Pancreas (tissue), 10 donors: ENCODE measurements at regions not wholly inside any gene's neighbourhood (a gene's known extent, or its start where the extent isn't known, plus 50 kb on each side); places are given as distances from the start of the nearest gene placed in this dataset.

Source experiments
- ATAC-seq, 4 donors: fragments of 200-7000 bp; cut with Tn5 transposase; one replicate each; pipeline versions ENCODE4 v1.8.0 to v1.9.1; 2020; ENCODE audit warnings: mild to moderate bottlenecking in 4 of 4, moderate library complexity in 4 of 4
- DNase-seq, 6 donors: peaks; one replicate each; pipeline ENCODE4 v3.0.0-alpha.2; 2020
- FAIRE-seq: peaks from 2 replicates; lab custom pipeline; 2012; peaks lifted over from hg19 to GRCh38; lab: Jason Lieb, UNC
- H3K27ac ChIP-seq, 4 donors: fragments of 200-600 bp; sonication (generic); 1 replicate in 3 of 4; 2 replicates in 1 of 4; pipeline versions ENCODE4 v1.5.0 to v1.8.0; 2020
- H3K27me3 ChIP-seq, 4 donors: fragments of 200-600 bp; one replicate each; pipeline ENCODE4 v1.8.0; 2021
- H3K36me3 ChIP-seq, 3 donors: fragments of 200-600 bp; sonication (generic) in 1 of 3; one replicate each; pipeline versions ENCODE4 v1.5.0 to v1.8.0; 2020 to 2021
- H3K4me1 ChIP-seq, 3 donors: fragments of 200-600 bp; one replicate each; pipeline ENCODE4 v1.8.0; 2021
- H3K4me3 ChIP-seq, 4 donors: fragments of 200-600 bp; sonication (generic) in 2 of 4; one replicate each; pipeline versions ENCODE4 v1.5.0 to v1.8.0; 2020 to 2021
- H3K9me3 ChIP-seq, 4 donors: fragments of 200-600 bp; one replicate each; pipeline ENCODE4 v1.8.0; 2021
- WGBS, 2 donors: extraction: QIAGEN DNeasy Blood & Tissue Kit; methylation state at CpG; one replicate each; pipeline ENCODE4 v1.1.7; 2013; 5-methylcytosine and 5-hydroxymethylcytosine counted together
- intact Hi-C, 3 donors: fragments of 100-400 bp; cut with DNase I; formaldehyde crosslinking; loops; one replicate each; pipeline versions ENCODE4 v1.11.1 to v1.14.2; 2022
- TF ChIP-seq, protein P1 (sequence below), 4 donors: fragments of 200-600 bp; sonication (generic) in 3 of 4; IDR thresholded peaks; one replicate each; pipeline versions ENCODE4 v1.5.0 to v1.8.0; 2021; ENCODE audit warnings: antibody characterized with exemption in 4 of 4
- donor health status: healthy with polysubstance abuse.
- donor health status: DM: no; HTN: no; CAD: no; lungs with moderate emphysema.
- donor health status: DM: no; HTN: no; CAD: no.
- donor health status: control.
- donor health status: control.
- donor health status: Bipolar disorder and iron deficiency.
- donor health status: DM: yes; HTN: yes; CAD: no.
- donor health status: DM: no; HTN: no; CAD: no.
- donor health status: DM: no; HTN: no; CAD: no.
- donor health status: DM: yes; HTN: yes; CAD: no.

DNA sequence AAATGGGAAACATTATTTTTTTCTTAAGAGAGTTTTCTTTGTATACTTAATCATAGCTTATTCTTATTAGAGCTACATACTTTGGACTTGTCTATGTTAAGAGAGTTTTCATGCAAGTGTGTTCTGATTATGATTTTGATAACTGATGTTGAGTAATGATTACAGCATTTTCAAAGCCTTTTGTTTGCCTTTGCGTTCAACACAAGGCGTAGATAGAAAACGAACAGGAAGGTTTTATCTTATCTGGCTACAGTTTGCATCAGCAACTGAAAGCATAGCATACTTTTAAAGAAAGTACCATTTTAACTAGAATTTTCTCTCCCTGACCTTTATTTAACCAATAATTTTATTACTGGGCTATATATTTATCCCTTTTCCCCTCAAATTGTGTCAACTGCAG, 51.6 kb upstream of the PDLIM5 start:
- Histone ChIP-seq H3K36me3 (no peaks in the 10 kb centered on the region), H3K4me1 (peaks cover 0 to 3% (median 0%) of the 10 kb centered on the region in 3 donors), H3K27me3 (no peaks in the 10 kb centered on the region), H3K4me3 (no peak overlapping the region), H3K9me3 (no peaks in the 10 kb centered on the region), H3K27ac (no peak overlapping the region)
- 12 to 18% methylated on average over 3 of the region's 3 CpGs for WGBS, 2 donors
- ATAC-seq: no peak
- TF ChIP-seq, protein P1, sequence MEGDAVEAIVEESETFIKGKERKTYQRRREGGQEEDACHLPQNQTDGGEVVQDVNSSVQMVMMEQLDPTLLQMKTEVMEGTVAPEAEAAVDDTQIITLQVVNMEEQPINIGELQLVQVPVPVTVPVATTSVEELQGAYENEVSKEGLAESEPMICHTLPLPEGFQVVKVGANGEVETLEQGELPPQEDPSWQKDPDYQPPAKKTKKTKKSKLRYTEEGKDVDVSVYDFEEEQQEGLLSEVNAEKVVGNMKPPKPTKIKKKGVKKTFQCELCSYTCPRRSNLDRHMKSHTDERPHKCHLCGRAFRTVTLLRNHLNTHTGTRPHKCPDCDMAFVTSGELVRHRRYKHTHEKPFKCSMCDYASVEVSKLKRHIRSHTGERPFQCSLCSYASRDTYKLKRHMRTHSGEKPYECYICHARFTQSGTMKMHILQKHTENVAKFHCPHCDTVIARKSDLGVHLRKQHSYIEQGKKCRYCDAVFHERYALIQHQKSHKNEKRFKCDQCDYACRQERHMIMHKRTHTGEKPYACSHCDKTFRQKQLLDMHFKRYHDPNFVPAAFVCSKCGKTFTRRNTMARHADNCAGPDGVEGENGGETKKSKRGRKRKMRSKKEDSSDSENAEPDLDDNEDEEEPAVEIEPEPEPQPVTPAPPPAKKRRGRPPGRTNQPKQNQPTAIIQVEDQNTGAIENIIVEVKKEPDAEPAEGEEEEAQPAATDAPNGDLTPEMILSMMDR (IDR thresholded peaks at IDR 0.05): no peak
- DNase-seq: no peak
- intact Hi-C loops: no loop called here
- no peak for FAIRE-seq
